GM19324 (cell line): ENCODE measurements at regions not wholly inside any gene's neighbourhood (a gene's known extent, or its start where the extent isn't known, plus 50 kb on each side); places are given as distances from the start of the nearest gene placed in this dataset.

Experiments used
- ATAC-seq: cut with Tn5 transposase; IDR thresholded peaks from one replicate; pipeline ENCODE4 v1.9.1; 2021; ENCODE audit warnings: mild to moderate bottlenecking, moderate library complexity; ENCODE audit not compliant: unreplicated experiment, low FRiP score

DNA sequence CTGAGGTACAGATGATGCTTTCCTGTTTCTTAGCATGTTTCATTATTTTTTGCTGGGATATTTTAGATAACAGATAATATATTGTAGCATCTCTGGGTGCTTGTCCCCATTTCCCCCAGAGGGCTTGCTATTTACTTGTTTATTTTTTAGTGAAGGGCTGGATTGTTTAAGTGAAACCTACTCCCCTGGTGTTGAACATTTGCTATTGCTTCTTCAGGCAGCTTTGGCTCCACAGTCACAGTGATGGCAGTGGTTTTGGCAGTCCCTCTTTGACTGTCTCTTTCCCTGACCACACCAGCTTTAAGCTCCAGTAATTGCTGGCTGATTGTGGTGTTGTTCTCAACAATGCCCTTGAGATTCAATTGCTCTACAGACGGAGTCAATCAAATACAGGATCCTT, 128.9 kb downstream of the KLF13 start:
- ATAC-seq = no peak

DNA sequence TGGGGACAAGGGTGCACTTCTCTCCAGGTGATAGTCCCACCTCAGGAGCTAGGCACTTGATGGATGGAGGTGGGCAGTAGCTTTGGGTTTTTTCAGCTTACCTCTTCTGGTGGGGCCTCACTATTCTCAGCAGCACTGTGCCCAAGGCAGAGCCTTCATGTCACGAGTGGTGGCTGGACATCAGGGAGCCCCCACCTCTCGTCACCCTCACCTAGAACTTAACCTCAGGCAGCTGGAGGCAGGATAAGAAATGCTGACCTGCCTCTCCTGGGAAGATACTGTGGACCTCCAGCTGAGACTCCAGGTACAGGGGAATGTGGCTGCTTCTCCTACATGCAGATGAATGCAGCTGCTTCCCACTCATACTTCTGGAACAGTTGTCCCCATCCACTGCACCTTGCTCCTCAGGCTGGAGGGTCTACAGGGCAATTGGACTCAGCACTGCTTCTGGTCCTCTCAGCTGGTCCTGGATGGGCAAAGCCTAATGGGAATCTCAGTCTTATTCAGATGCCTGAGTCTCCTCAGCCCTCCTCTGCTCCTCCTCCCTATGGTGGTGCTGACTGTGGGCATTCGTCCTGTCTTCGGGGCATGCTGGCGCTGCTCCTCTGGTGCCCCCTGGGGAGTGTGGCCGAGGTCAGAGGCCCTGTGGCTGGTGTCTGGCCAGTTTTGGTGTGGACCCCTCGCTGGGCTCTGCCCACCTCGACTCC, 129.9 kb downstream of the KLF13 start:
- no peak for ATAC-seq

DNA sequence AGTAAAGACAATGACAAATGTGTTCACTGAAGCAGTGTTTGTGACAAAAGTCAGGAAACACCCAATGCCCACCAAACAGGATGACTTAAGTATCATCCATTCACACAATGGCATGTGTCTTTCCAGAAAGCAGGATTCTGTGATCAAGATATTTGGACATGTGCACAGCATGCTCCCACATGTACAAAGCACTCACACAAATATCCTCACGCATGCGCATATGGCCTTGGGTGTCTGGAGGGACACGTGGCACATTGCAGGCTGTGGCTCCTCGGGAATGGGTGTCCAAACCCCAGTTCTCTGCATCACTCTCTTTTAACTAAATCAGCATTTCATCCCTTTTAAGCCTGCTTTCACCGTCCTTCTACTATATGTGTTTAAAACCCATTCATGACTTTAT, 130.5 kb downstream of the KLF13 start:
- no peak for ATAC-seq

DNA sequence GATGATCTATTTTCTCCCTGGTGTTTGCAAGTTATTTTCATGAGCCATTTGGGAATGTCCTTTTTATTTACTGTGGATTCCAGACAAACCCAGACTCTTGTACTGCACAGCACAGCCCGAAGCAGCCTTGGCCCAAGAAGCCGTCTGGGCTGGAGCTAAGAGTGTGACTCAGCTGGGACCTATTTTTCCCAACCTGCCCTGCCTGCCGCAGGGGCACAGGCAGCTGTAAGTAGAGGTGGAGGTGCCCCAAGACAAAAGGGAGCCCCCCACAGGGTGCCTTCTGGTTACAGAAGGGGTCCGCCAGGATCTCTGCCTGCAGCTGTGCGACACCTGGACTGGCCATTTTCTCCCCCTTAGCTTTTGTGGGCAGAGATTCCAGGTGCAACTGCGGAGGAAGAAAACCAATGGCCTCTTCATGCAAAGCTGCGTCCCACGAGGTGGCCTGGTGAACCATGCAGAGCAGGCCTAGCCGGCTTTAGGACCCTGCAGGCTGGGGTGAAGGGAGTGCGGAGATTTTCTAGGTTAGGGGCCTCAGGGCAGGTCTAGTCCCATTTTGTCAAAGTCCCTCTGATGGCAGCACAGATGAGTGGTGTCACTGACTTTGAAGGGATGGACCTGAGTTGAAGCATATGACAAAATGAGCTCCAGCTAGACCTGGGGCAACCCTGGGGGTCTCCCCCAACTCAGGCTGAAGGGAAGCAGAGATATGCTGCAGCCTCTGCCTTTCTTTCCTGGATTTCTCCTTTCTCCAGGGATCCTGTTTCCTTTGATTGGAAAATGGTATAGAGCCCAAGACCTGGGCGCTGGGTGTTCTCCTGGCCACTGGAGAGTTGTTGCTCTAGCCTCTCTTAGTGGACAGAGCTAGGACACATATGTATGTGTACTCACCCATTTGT, 131.2 kb downstream of the KLF13 start:
- no peak for ATAC-seq

DNA sequence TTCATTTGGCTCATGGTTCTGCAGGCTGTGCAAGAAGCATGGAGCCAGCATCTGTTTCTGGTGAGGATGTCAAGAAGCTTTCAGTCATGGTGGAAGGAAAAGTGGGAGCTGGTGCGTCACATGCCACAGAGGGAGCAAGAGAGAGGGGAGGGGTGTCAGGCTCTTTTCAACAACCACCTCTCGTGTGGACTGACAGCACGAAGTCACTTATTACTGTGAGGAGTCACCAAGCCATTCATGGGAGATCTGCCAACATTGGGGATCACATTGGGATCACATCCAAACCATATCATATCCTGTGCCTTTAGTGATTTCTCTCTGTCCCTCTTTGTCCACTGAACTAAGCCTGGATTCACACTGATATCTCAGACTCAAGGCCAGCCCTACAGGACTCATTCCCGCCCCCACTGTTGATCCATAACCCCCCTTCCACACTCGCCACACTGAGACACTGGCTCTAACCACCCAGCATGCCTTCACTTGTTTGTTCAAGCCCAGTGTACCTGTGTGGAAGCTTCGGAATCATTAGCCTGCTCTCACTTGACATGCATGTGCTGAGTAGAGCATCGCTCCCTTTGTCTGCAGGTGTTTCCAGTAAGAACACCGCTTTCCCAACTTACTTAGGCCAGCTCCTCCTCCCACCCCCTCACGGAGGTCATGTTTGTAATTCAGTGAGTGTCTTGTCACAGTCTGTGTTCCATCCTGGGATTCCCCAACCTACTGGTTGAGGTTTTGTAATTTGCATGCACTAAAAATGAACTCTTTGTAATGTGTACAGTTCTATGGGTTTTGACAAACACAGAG, 132.2 kb downstream of the KLF13 start:
- peak; percentile 93 for ATAC-seq

DNA sequence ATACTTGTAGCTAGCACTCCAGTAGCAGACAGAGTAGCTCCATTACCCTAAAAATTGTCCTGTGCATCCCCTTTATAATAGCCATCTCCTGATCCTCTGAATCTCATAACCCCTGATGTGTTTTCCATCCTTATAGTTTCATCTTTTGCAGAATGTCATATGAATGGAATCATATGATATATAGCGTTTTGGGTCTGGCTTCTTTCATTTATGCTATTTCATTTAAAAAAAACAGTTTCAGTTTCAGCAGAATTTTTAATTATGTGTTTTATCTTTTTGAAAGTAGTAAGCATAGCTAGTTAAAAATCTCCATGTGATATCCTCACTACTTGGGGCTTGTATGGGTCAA, 132.7 kb downstream of the KLF13 start:
- no peak for ATAC-seq

DNA sequence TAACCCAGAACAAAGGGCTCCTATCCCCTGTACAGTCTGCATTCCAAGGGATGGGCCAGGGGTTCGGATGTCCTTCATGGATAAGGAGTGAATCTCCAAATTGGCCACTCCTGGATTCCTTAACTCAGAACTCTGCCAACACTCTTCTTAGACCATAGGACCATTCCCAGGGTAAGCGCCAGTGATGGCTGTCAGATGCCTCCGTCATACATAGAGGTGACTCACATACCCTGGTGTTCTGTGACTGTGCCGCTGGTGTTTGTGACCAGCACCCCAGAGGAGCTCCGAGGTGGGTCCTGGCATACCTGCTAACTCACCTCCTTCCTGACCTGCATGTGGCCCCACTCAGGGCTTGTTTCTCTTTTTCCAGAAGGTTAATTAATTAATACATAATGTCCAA, 134.7 kb downstream of the KLF13 start:
- ATAC-seq = no peak

DNA sequence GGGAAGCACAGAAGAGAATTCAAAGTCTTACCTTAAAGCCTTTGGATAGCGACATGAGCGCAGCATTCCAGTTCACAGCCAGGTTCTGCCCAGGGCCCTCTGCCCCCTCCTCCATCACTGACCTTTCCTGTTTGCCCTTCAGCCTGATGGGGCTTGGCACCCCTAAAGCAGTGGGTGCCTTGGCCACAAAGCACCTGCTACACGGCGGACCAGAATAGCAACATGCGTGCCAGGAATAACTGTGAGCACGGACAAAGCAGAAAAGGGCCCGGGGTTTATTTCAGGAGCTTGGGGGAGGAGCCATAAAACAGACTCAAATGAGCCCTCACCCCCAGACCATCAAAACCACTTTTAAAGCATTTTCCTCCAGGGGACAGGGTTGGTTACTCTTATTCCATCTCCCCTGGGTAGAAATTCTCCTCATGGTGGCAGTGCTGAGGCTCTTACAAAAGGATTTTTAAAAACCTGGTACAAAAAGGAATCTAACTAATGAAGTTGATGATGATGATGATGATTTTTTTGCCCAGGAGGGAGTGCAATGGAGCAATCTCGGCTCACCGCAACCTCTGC, 135.4 kb downstream of the KLF13 start:
- no peak for ATAC-seq

DNA sequence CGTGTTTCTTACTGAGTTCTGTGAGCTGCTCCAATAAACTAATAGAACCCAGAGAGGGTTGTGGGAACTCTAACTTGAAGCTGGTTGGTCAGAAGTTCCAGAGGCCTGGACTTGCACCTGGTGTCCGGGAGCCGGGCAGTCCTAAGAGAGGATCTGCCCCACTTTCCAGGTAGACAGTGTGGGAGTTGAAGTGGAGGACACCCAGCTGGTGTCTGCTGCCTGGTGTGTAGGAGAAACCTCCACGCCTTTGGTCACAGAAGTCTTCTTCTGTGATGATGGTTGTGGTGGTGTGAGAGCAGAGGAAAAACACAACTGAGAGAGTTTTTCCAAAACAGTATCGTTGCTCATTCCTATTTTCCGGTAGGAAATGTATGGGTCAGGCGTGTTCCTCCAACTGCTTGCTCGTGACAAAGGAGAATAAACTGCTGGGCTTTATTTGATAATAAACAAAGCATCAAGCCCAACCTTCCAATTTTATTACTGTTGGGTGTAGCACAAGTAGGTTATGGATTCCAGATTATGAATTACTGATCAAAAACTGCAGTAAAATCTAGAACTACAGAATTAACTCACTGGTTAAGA, 137.0 kb downstream of the KLF13 start:
- no peak for ATAC-seq

DNA sequence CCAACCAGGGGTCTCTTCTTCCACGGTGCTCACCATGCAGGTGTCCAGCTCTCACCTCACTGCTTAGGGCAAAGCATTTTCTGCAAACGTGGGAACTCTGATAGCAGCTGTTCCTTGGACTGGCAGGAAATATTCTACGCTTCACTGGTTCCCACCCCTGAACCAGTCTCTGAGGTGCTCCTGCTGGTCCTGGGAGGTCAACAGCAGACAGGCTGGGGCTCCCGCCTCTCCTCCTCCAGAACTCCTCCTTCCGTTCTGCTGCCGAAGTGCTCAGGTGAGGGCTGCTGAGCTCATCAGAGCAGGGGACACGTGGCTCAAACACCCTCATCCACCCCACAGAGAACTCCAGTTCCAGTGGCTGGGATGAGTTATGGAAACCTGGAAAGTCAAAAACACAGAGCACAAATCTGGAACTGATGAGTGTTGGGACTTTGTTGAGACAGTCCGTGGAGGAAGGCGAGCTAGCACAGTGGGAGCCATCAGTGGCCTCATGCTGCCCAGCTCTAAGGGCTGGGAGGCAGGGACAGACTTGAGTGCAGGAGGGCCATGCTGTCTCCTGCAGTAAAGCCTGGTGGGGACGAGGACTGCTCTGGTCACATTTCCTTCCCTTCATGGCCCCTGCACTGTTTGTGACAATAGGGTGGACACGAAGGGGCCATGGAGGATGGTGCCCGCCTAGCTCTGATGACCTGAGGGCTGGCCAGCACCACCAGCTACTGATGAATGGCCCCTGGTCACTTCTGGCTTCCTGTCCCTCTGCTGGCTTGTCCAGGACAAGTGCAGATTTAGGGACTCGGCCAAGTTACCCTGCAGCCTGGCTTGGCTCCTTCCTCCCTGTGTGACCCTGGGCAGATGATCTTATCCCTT, 137.8 kb downstream of the KLF13 start:
- no peak for ATAC-seq

DNA sequence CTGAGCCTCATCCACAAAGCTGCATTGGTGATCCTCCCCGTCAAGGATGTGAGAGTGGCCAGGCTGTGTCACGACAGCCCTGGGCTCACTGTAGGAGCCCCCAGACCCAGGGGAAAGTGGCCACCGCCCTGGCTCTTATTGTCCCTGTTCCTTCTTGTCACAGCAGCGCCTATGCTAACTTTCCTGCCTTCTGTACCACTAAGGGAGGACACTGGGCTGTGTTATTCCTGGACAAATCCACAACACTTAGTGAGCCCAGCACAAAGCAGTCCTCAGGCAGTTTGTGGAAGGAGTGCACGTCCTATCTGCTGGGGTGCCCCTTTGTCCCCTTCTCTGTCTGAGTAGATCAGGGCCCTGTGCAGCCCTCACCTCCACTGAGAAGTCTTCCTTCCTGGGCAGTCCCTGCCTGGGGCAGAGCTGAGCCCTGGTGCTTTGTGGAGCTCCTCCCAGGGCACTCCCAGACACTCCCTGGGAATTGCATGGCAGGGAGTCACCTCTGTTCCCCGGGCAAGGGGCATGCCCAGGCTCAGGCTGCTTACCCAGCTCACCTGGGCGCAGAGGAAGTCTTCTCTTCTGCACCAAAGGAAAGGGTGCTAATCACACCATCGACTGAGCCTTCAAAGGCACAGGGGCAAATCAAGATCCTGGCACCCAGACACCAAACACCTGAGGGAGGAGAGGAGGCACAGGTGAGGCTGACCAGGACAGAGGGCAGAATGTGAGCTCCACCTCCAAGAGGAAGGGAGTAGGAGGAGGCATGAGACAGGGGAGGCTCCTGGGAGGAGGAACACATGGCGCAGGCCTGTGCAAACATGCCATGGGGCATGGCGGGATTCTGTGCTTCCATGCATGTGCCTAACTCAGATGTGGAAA, 138.7 kb downstream of the KLF13 start:
- no peak for ATAC-seq

DNA sequence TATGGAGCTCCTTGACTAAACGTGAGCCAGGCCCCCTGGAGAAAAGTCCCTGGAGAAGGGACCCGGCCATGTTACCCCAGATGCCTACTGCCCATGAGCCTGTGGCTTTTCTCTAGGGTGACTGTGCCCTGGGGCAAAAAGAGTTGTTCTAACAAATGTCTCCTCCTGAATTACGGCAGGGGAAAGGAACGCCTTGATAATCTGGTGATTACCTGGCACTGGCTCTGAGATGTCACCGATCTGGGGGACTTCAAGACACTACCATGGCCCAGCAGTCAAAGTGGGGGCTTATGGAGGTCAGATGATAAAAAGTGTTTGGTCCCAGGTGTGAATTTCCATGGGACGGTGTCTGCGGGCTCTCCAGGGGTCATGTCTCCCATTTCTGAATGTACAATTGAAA, 140.7 kb downstream of the KLF13 start:
- no peak for ATAC-seq

DNA sequence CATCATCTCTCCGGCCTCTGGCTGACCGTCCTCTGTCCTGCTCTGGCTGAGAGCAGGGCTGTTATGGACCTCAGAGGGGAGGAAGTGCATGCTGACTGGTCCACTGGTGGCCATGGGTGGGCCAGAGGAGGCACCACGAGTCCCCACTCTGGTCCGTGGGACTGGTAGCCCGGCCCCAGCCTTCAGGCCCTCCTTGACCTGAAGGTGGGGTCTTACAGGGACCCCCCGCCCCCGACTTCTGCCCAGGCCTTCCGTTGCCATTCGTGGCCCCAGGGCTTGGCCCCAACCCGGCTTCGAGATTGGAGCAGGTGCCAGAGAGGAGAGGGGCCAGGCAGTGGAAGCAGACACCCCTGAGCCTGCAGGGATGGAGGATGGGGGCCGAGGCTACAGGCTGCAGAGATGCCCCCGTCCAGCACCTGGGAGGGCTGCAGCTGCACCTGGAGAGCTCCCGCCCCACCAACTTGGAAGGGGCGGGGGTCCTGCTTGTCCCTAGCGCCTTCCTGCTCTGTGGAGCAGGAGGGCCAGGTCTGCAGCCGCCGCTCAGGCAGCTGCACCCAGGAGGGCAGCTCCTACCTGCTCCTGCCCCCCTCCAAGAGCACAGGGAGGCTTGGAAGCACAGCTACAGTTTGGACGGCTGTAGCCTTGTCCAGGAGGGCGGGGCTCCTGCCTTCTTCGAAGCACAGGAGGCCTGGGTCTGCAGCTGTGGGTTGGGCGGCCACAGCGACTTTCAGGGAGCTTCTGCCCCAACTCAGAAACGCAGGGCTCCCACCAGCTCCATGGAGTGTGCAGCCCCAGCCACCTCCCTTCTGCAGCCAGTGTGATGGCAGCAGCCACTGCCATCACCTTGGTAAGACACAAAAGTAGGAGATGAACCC, 142.5 kb downstream of the KLF13 start:
- no peak for ATAC-seq

DNA sequence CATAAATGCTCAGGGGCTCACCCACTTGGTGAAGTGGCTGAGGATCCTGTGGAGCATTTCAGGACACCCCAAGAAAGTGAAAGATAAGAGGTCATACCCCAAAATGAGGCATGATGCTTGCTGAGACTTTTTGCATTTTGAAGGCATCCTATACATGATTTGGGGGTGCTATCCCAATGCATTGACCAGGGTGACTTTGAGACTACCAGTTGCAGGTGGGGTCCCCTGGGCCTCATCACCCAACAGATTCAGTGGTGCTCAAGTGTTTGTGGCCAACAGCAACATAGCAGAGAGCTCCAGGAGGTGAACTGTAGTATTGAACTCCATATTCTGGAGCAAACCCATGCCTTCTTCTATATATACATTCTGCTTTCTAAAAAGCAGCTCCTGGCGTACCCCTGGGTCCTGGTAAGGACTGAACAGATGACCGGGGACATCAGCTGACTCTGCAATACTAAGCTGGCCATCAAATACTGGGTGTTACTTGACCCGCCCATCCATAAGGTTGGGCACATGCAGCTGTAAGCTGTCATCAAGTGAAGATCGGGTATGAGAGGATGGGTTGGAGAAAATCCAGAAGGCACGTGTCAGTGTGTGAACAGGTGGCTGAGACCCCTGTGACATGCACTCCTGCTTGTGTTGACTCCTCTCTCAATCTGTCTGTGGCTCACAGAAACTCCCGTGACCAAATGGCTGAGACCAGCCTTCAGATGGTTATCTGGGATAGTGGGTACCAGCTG, 143.3 kb downstream of the KLF13 start:
- no peak for ATAC-seq

DNA sequence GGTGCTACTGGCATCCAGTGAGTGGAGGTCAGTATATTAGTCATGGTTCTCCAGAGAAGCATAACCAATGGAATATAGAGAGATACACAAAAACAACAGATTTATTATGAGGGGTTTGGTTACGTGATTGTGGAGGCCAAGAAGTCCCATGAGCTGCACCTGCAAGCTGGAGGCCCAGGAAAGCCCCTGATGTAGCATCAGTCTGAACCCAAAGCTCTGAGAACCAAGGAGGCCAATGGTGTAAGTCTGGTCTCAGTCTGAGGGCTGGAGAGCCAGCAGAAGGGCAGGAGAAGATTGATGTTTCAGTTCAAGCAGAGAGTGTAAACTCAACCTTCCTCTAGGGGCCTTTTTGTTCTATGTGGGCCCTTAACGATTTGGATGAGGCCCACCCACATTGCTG, 144.1 kb downstream of the KLF13 start:
- ATAC-seq = no peak

DNA sequence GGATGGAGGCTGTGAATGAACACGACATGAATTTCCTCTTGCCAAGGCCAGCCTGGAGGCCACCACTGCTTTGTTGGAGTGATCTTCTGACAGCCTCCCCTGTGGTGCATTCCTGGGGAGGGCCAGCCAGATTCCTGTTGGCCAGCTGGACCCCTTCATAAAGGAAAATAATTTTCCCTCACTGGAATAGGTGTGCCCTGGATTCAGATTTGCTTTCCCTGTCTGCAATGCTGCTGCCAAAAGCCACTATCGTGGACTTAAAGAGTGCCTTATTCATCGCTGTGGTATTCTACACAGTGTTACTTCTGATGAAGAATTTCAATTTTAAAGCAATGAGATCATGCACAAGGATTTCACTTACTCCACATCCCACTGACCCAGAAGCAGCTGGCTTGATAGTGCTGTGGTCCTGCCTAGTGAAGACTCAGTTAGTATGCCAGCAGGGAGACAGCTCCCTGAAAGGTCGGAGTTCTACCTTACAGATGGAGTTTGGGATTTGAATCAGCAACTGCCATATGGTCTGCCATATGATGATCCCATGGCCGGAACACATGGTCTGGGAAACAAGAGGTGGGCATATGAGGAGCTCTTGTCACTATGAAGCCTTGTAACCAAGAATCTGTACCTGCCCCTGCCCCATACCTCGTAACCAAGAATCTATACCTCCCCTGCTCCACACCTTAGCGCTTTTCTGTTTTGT, 145.2 kb downstream of the KLF13 start:
- ATAC-seq = no peak
